Mammary epithelial cell (primary cell): ENCODE measurements at regions not wholly inside any gene's neighbourhood (a gene's known extent, or its start where the extent isn't known, plus 50 kb on each side); places are given as distances from the start of the nearest gene placed in this dataset.

Experiments used
- CTCF ChIP-seq, 2 donors: IDR thresholded peaks in 1 of 2; conservative IDR thresholded peaks in 1 of 2; 2 replicates each; pipeline ENCODE4 v1.5.1; 2011 to 2012; ENCODE audit warnings: inconsistent platforms in 2 of 2, low read length in 2 of 2, mild to moderate bottlenecking in 2 of 2, control low read depth in 1 of 2, low read depth in 1 of 2; ENCODE audit not compliant: insufficient read depth in 1 of 2; ENCODE audit errors: extremely low read depth in 1 of 2
- EZH2 ChIP-seq: IDR thresholded peaks from 2 replicates; pipeline ENCODE4 v1.6.1; 2012; ENCODE audit warnings: low read length, inconsistent platforms, borderline replicate concordance

- TF ChIP-seq EZH2 = no peak
- no peak for TF ChIP-seq CTCF (conservative IDR thresholded peaks at IDR 0.05 in 1 of 2, IDR thresholded peaks at IDR 0.05 in 1 of 2; ENCODE audit: extremely low read depth in 1 of 2, insufficient read depth in 1 of 2, low read depth in 1 of 2, low read length in 2 of 2)
These were observed 272.2 kb upstream of the RASGEF1B start for GRCh38 chr4:81743731-81744435.
